DMS 273 (cell line): ENCODE measurements at regions not wholly inside any gene's neighbourhood (a gene's known extent, or its start where the extent isn't known, plus 50 kb on each side); places are given as distances from the start of the nearest gene placed in this dataset.
"Not testable (repeated sequence)": the region's sequence is repeated elsewhere in the genome, so short reads cannot be mapped to it uniquely, and the experiment has no call there.

Experiments used
- DNase-seq: peaks from one replicate; lab custom pipeline; 2025; ENCODE audit not compliant: unreplicated experiment; lab: John Stamatoyannopoulos, UW

DNA sequence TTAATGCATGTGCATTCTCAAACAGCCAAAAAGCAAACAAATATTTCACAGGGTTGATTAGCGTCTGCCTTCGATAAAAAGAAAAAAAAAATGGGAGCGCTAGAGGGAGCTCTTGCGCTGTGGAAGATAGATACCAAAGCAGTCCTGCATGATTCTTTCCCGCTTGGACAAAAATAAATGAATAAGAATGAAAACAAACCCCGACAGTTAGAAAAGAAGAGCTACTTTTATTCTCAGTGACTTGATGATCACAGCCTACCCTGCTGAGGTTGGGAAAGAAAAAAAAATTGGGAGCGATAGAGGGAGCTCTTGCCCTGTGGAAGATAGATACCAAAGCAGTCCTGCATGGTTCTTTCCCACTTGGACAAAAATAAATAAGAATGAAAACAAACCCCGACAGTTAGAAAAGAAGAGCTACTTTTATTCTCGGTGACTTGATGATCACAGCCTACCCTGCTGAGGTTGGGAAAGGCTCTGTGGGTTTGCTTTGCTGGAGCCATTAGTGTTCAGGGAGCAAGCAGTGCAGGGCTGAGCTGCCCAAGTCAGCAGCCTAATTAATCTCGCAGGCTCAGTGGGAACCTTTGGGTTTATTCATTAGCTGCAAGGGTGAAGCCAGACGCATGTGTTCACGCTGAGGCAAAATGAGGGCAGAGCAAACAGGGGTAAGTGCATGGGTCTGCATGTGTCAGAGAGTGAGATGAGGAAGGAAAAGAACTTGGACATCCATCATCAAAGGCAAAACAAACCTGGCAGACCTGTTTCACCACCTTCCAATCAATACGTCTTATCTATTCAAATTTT, 249.3 kb upstream of the PRKX start:
- peak; percentile 65 for DNase-seq

DNA sequence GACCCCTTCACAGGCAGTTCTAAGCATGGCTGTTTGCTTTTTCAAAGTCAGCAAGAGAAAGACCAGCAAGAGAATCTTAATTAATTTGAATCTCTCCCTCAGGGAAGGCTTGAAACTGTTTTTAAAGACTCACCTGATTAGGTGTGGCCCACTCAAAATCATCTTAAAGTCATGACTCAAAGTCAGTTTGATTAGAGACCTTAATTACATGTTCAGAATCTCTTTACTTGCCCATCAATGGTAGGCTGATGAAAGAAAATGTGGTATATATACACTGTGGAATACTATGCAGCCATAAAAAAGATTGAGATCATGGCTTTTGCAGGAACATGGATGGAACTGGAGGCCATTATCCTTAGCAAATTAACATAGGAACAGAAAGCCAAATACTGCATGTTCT, 247.5 kb upstream of the PRKX start:
- no peak for DNase-seq

DNA sequence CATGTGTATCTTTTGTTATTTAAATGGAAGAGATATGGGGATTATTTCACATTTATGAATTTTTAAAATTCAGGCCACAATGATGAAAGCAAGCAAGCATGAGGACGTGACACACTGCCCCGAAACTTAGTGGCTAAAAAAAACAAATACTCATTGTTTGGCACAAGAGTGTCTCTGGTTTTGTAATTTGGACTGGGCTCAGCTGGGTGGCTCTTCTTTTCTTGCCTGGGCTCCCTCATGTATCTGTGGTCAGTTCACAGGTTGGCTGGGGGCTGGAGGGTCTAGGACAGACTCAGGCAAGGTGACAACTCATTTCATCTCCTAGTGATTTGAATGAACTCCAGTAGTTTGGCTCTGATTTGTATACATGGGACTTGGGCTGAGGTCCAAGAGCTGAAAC, 238.4 kb upstream of the PRKX start:
- no peak for DNase-seq

DNA sequence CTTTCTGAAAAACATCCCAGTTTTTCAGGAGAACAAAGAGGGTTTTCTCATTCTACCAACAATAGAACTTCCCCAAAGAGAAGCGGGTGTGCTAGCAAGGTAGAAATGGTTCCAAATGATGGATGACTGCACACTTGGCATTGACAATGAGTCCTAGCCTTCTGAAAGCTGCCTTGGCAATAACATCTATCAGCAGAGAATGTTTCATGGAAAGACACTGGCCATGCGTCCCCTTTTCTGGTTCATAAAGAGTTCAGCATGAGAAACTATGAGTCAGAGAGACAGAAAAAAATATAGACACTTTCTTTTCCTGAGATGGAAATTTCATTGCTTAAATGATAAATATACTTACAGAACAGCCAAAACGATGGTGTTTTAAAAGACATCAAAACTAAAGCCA, 236.9 kb upstream of the PRKX start:
- DNase-seq = no peak

DNA sequence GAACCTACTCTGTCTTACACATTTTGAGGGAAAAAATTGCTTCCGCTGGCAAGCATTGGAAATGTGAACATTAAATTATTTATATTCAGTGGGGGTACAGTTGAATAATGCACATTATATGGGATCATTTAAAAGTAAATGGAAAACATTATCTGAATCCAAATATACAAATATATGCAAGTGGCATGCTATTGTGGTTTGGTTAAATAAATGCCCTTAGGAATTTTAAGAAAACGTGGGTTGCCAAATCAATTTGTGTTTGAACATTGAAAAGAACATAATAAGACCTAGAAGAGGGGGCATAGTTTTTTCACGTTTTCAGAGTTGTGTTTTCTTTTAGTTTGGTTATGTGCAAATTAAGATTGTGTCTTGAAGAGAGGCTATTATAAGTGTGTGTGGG, 230.5 kb upstream of the PRKX start:
- DNase-seq = no peak

DNA sequence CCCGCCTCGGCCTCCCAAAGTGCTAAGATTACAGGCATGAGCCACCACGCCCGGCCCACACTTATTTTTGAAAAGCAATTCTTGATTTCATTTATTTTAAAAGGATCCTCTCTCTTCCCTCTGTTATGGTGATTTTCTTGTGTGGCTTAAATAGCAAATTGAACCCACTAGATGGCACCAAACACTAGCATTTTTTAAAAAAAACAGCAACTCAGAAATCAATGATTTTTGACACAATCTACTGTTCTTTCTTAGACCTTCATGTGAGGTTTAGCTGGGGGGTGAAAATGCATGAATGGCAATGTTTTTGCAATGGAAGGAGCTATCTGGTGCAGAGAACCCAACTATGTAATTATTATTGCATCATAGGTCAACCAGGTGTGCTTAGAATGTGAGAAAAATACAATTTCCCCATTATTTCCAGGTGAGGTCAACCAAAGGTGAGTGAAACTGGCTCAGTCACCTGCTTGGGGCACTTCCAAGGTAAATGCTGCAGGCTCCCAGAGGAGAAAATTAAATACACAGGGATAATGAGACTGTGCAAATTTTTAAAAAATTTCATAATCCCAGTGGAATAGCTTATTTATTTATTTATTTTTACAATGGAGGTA, 226.7 kb upstream of the PRKX start:
- peak; percentile 47 for DNase-seq

DNA sequence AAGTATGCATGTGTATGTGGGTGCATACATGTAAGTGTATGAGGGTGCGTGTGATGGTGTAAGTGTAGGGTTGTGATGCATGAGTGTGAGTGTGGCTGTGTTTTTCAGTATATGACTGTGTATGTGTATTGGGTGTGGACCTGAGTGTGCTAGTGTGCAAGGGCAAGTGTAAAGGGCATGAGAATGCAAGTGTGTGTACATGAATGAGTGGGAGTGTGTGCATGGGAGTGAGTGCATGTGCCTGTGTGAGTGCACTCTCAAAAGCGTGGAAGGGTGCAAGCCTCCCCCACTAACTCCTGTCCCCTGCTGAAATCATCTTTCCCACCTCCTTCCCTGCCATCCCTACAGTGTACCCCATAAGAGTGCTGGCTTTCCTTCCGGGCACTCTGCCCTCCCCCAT, 225.1 kb upstream of the PRKX start:
- DNase-seq = no peak

DNA sequence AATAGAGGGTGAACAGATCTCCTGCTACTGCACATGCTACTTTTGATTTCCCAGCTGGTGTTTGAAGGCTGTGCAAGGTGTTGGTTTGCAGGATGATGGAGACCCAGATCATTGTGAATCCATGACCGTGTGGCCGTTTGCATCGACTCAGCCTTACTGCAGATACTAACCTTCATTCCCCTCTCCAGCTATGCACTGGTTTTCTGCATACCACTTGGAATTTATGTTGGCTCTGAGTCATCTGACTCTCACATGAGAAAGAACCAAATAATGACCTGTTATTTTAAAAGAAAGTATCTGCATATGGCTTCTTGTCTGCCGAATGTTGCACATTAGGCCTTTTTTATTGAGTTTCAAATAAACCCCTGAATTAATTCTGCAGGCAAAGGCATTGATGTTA, 221.7 kb upstream of the PRKX start:
- not testable (repeated sequence) for DNase-seq

DNA sequence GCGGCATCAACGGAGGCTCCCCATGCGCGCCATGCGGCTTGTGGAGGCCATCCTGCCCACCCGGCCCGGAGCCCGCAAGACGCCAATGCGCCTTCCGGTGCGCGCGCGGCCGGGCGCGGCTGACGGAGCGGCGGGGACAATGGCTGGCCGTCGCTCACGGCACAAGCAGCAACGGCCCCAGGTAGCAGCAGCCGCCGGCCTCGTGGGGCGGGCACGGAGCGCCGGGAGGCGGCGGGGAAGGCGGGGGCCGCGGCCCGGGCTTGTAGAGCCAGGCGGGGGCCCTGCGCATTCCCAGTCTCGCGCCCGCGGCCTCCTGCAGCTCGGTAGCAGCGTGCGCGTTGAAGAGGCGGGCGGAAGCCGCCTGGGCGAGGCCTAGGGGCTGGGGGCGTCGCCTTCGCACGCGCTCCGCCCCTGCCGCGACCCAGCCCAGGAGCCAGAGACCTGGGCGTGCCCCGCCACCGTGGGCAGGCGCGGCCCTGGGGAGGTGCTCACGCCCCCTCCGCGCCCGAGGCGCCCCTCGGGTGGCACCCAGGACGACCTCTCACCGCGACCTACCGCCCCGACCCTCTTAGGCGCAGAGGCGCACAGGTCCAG, 207.1 kb upstream of the PRKX start:
- not testable (repeated sequence) for DNase-seq

DNA sequence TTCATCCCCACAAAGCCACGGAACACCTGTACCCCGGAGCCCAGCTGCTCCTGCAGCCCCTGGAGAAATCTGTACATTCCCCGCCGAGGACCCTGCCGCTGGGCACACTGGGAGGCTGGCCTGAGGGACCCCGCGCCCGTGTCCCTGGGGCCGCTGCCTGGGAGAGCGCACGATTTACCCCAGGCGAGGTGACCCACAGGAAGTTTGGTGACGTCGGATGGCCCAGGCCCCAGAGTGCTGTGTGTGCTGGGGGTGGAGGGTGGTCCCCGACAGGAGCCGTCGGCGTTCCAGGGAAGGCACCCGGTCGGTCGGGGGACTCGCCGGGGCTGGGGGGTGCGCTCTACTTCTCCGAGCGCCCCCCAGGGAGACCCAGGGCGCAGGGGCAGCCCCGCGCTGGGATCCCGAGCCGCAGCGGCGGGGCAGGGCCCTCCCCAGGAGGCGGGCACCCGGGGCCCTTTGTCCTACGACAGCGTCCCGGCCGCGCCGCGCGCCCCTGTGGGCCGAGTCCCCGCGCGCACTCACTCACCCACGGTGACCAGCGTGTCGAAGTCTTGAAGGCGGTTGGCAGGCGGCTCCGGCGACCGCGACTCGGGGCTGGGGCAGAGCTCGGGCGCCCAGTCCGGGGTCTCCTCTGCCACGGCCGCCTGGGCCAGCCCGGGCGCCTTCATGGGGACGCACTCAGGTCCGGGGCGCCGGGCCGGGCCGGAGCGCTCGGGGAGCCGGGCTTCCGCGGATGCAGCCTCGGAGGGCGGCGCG, 206.4 kb upstream of the PRKX start:
- DNase-seq = not testable (repeated sequence)

DNA sequence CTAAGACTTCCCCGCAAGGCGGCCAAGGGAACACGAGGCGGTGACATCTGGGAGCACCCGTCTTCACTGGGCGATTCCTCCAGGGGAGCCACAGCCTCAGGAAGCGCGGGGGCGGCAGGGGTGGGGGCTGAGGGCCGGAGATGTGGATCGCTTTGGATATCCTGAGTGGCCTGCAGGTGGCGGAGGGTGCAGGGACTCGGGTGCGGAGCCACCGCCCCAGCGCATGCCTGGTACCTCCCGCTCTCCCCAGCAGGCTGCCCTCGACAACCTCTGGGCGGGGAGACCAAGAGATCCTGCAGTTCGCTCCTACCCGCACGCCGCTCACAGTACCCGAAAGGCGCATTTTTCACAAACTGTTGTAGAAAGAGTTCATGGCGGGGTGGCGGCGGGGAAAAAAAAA, 201.4 kb upstream of the PRKX start:
- not testable (repeated sequence) for DNase-seq

DNA sequence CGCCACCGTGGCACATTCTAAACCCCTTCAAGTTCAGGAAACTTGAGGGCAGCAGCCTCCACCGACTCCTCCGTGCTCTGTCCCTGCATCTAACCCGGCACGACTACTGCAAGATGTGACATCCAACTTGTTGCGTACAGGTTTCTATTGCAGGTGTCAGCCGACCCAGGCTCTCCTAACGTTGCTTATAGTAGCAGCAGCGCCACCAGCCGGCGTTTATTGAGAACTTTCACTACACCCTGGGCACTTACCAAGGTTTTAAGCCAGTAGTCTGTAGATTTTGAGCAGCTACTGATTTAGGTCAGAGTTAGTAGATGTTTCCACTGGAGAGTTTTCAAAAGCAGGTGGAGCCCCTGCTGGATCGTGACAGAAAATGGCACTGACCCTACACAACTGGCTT, 200.6 kb upstream of the PRKX start:
- not testable (repeated sequence) for DNase-seq

DNA sequence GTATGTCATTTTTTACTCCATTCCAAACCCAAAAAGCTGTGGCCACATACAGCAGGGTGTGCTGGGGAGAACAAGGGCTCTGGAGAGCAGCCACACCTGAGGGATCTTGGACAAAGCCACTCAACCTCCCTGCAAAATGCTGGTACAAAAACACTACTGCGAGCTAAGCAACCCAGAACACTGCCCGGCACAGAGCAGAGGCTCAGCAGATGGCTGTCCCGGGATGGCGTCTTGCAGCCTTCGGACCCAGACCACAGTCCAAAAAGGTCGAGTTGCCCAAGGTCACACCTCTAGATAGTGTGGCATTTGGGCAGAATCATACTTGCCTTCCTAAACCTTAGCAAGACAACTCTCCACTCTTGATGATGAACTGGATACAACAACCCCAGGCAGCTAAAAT, 197.6 kb upstream of the PRKX start:
- not testable (repeated sequence) for DNase-seq

DNA sequence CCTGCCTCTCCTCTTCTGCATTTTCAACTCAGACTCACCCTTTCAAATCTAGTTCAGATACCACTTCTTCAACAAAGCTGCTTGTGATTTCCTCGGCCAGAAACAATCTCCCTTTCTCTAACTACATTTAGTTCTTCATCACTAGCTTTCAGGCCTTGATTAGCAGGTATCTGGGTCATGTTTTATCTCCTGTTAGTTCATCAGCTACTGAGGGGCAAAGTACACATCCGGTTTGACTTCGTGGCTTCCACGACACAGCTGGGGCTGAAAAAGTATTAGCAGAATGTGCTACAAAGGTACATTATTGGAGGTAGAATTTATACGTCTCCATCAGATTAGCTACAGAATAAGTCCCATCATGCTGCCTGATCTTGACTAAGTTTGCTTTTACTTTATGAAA, 197.2 kb upstream of the PRKX start:
- DNase-seq = not testable (repeated sequence)

DNA sequence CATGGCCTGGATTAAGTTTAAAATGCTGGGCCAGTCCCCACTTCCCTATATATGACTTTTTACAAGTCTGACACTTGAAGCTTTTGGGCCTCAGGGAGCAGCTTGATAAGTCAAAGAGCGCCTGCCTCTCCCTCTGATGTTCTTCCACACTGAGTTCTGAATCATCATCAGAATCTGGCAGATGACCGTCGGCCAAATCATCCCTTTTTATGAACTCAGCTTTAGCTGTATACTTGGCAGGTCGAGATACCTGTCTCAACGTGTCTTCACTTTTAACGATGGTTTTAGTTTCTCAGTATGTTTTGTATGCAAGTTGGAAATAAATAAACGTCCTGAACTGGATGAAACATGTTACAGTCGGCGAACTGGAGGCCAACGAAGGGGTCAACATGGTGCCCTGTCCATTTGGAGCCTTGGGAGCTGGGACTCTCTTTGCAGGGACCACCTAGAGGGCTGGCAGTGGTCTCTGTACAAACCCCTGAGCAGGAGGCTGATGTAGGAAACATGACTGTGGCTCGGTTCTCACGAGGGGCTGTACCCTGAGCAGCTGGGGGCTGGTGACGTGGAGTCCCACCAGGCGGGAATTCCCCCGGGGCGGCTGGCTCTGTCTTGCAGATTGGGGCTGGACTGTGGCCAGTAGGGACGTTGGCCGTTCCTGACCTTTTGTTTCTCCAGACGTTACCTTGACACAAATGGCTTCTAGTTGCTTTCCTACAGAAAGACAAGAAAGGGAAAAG, 192.2 kb upstream of the PRKX start:
- not testable (repeated sequence) for DNase-seq

DNA sequence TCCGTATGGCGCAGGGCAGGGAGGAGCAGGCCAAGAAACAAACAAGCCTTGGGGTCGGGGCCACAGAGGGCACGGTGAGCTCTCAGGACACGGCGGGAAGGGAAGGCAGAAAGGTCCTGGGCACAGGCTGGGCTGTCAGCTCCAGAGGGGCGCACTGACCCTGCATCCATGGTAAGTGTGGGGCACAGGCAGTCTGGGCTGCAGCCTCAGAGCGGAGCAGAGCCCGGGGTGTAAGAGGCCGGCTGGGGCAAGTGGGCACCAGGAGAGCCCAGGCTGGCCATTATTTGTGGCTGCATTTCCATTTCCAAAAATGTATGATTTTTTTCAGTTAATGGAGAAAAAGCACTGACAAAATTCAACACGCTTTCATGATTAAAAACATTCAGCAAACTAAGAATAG, 188.8 kb upstream of the PRKX start:
- not testable (repeated sequence) for DNase-seq

DNA sequence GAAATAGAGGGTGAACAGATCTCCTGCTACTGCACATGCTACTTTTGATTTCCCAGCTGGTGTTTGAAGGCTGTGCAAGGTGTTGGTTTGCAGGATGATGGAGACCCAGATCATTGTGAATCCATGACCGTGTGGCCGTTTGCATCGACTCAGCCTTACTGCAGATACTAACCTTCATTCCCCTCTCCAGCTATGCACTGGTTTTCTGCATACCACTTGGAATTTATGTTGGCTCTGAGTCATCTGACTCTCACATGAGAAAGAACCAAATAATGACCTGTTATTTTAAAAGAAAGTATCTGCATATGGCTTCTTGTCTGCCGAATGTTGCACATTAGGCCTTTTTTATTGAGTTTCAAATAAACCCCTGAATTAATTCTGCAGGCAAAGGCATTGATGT, 183.3 kb upstream of the PRKX start:
- not testable (repeated sequence) for DNase-seq

DNA sequence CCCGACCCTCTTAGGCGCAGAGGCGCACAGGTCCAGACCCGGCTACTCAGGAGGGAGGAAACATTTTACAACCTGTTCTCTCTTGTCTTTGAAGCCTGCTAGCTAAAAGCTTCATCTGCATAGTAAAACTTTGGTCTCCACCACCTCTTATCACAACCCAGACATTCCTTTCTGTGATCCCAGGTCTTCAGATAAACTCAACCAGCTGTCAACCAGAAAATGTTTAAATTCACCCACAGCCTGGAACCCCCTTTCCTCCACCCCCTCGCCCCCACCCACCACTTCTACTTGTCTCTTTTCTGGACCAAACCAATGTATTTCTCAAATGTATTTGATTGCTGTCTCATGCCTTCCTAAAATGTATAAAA, 169.1 kb upstream of the PRKX start:
- not testable (repeated sequence) for DNase-seq

DNA sequence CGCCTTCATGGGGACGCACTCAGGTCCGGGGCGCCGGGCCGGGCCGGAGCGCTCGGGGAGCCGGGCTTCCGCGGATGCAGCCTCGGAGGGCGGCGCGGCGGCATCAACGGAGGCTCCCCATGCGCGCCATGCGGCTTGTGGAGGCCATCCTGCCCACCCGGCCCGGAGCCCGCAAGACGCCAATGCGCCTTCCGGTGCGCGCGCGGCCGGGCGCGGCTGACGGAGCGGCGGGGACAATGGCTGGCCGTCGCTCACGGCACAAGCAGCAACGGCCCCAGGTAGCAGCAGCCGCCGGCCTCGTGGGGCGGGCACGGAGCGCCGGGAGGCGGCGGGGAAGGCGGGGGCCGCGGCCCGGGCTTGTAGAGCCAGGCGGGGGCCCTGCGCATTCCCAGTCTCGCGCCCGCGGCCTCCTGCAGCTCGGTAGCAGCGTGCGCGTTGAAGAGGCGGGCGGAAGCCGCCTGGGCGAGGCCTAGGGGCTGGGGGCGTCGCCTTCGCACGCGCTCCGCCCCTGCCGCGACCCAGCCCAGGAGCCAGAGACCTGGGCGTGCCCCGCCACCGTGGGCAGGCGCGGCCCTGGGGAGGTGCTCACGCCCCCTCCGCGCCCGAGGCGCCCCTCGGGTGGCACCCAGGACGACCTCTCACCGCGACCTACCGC, 168.6 kb upstream of the PRKX start:
- DNase-seq = not testable (repeated sequence)

DNA sequence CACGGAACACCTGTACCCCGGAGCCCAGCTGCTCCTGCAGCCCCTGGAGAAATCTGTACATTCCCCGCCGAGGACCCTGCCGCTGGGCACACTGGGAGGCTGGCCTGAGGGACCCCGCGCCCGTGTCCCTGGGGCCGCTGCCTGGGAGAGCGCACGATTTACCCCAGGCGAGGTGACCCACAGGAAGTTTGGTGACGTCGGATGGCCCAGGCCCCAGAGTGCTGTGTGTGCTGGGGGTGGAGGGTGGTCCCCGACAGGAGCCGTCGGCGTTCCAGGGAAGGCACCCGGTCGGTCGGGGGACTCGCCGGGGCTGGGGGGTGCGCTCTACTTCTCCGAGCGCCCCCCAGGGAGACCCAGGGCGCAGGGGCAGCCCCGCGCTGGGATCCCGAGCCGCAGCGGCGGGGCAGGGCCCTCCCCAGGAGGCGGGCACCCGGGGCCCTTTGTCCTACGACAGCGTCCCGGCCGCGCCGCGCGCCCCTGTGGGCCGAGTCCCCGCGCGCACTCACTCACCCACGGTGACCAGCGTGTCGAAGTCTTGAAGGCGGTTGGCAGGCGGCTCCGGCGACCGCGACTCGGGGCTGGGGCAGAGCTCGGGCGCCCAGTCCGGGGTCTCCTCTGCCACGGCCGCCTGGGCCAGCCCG, 167.9 kb upstream of the PRKX start:
- not testable (repeated sequence) for DNase-seq
